ENCODE measurements at regions not wholly inside any gene's neighbourhood (a gene's known extent, or its start where the extent isn't known, plus 50 kb on each side); places are given as distances from the start of the nearest gene placed in this dataset.

GRCh38 chr4:114539985-114540384, 58.6 kb upstream of the UGT8 start:
- H3K27ac ChIP-seq = no peak overlapping the region
- intact Hi-C loops (cut with DNase I; ENCODE audit: low total_unique reads) (no loop called here), in situ Hi-C loops (cut with MboI; ENCODE audit: low sequenced_read_pairs in 4 of 4) (no loop called here)
- ATAC-seq (no peak), DNase-seq (no peak)
- H3K4me1 ChIP-seq = no peaks in the 10 kb centered on the region
- no peaks in the 10 kb centered on the region for H3K27me3 ChIP-seq
- no peaks in the 10 kb centered on the region for H3K36me3 ChIP-seq
- no peak overlapping the region for H3K4me3 ChIP-seq
- H3K9me3 ChIP-seq = no peaks in the 10 kb centered on the region
- TF ChIP-seq CTCF (IDR thresholded peaks at IDR 0.05 in 4 of 5, conservative IDR thresholded peaks at IDR 0.05 in 1 of 5) (no peak), POLR2A (IDR thresholded peaks at IDR 0.05) (no peak)

DNA sequence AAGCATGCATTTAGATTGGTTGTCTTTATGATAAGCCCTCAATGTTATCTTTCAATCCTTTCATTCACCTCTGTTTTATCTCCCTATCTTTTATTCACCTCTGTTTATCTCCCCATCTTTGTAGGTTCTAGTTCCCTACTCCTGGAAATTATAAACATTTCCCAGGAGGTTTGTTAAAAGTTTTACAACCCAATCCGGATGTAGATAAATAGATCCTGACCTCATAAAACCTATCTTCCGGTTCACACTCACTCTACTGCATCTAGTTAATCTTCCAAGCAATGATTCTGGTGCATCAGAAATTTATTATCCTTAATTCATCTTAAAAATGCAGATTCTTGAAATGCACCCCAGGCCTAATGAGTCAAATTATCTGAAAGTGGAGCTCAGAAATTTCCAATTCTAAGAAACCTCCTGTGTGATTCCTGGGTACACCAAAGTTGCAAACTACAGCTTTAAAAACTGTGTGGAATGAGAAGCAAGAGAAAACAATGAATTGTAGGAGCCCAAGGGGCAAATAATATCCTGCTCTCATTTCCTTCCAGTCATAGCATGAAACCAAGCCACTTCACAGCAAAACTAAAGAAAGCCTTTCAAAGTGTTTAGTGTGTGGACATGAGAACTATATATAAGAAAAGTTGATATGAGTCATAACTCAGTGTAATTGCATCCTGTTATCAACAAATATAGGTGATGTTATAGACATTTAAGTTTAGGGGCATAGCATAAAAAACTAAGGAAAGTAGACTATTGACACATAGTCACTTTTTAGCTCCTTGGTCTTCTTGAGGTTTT, 51.1 kb upstream of the UGT8 start:
- DNase-seq (no peak), ATAC-seq (no peak)
- no peaks in the 10 kb centered on the region for H3K36me3 ChIP-seq
- intact Hi-C loops (cut with DNase I; ENCODE audit: low total_unique reads) = no loop called here
- no peak overlapping the region for H3K4me3 ChIP-seq
- TF ChIP-seq CTCF (IDR thresholded peaks at IDR 0.05 in 4 of 5, conservative IDR thresholded peaks at IDR 0.05 in 1 of 5) = no peak
- no peaks in the 10 kb centered on the region for H3K27me3 ChIP-seq
- no peak overlapping the region for H3K27ac ChIP-seq
- no peaks in the 10 kb centered on the region for H3K4me1 ChIP-seq
- no peaks in the 10 kb centered on the region for H3K9me3 ChIP-seq
- in situ Hi-C loops (cut with MboI; ENCODE audit: low sequenced_read_pairs in 4 of 4) = no loop called here

Data from gastrocnemius medialis (tissue), 4 donors.